A673 (cell line): ENCODE measurements at regions not wholly inside any gene's neighbourhood (a gene's known extent, or its start where the extent isn't known, plus 50 kb on each side); places are given as distances from the start of the nearest gene placed in this dataset.

Experiments
- BruUV-seq: library from RNA; stranded (reverse); fragments of 400-500 nt; replicated peaks from 2 replicates; lab custom pipeline; 2021; lab: Mats Ljungman, UMichigan
- CTCF ChIA-PET: fragments of 300-600 bp; sonication (Branson Sonifier 250); formaldehyde crosslinking; loops from one replicate; lab custom pipeline; 2022; ENCODE audit warnings: antibody characterized with exemption; lab: Charles Lee
- POLR2A ChIA-PET: fragments of 300-600 bp; sonication (Branson Sonifier 250); formaldehyde crosslinking; loops from one replicate; lab custom pipeline; 2022; ENCODE audit warnings: antibody characterized with exemption; ENCODE audit not compliant: low non-redundant PET; lab: Charles Lee
- DNase-seq: peaks from one replicate; pipeline ENCODE4 v3.0.0-alpha.2; 2015; ENCODE audit warnings: low spot score
- H3K27ac ChIP-seq: fragments of 200-600 bp; sonication (generic); 2 replicates; pipeline ENCODE4 v1.5.1; 2016; ENCODE audit warnings: mixed run types, low read depth, mild to moderate bottlenecking, mixed read lengths, antibody characterized with exemption, low read length; ENCODE audit not compliant: poor library complexity, severe bottlenecking
- H3K27me3 ChIP-seq: fragments of 200-600 bp; sonication (generic); replicated peaks from 2 replicates; pipeline ENCODE4 v1.6.1; 2017; ENCODE audit warnings: mixed run types, low read depth, mild to moderate bottlenecking, mixed read lengths, antibody characterized with exemption, low read length; ENCODE audit not compliant: insufficient read depth, poor library complexity
- H3K36me3 ChIP-seq: fragments of 200-600 bp; sonication (generic); 2 replicates; pipeline ENCODE4 v1.6.1; 2016; ENCODE audit warnings: mixed run types, mild to moderate bottlenecking, mixed read lengths, antibody characterized with exemption, low read length; ENCODE audit not compliant: insufficient read depth, poor library complexity, severe bottlenecking
- H3K4me1 ChIP-seq: fragments of 200-600 bp; sonication (generic); 2 replicates; pipeline ENCODE4 v1.6.1; 2017; ENCODE audit warnings: mixed run types, mild to moderate bottlenecking, mixed read lengths, antibody characterized with exemption, low read length; ENCODE audit not compliant: insufficient read depth, poor library complexity, severe bottlenecking
- H3K4me3 ChIP-seq: fragments of 200-600 bp; sonication (generic); 2 replicates; pipeline ENCODE4 v1.5.1; 2016; ENCODE audit warnings: low read depth, mixed run types, mild to moderate bottlenecking, mixed read lengths, low read length; ENCODE audit not compliant: poor library complexity, severe bottlenecking
- H3K9me3 ChIP-seq: fragments of 200-600 bp; sonication (generic); 2 replicates; pipeline ENCODE4 v1.6.1; 2016; ENCODE audit warnings: mixed run types, low read depth, mild to moderate bottlenecking, mixed read lengths, antibody characterized with exemption, low read length; ENCODE audit not compliant: poor library complexity, severe bottlenecking
- EZH2 ChIP-seq: fragments of 200-600 bp; sonication (generic); IDR thresholded peaks from 2 replicates; pipeline ENCODE4 v1.6.1; 2017; ENCODE audit warnings: borderline replicate concordance, low read depth, mild to moderate bottlenecking, mixed read lengths, antibody characterized with exemption, low read length; ENCODE audit not compliant: poor library complexity, severe bottlenecking
- intact Hi-C: fragments of 100-400 bp; cut with micrococcal nuclease; formaldehyde crosslinking; loops from one replicate; pipeline ENCODE4 v1.10.0; 2022; ENCODE audit not compliant: unreplicated experiment
- TF ChIP-seq, protein P1 (sequence below): fragments of 300-800, 200-600 bp; sonication (generic); conservative IDR thresholded peaks from 2 replicates; pipeline ENCODE4 v1.5.1; 2017; ENCODE audit warnings: low read depth, mild to moderate bottlenecking, antibody characterized with exemption, low read length, moderate library complexity, mixed read lengths

DNA sequence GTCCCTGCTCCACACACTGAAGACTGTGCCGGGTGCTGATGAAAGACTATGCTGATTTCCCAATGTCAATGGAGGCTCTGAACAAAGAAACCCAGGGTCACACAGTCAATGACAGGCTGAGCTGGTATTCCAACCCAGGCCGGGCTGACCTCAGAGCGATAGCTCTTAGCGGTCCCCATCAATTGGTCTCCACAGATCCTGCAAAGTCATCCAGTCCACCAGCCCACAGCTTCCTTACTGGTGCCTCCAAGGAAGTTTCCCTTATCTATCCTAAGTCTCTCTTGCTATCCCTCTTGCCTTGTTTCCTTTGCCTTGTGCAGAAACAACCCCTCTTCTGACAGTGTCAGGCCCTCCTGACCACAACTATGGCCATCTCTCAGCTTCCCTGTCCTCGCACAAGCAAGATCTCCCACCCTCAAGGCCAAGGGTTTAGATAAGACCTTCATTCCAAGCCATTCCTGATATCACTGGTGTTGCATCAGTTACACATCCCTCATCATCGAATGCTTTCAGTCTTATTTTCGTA lies 52.7 kb upstream of the KSR1 start:
- Histone ChIP-seq H3K27ac (no peak overlapping the region), H3K4me3 (no peak overlapping the region), H3K27me3 (no peaks in the 10 kb centered on the region), H3K36me3 (no peaks in the 10 kb centered on the region), H3K9me3 (no peaks in the 10 kb centered on the region), H3K4me1 (peaks cover 12% of the 10 kb centered on the region)
- ChIA-PET POLR2A (no interaction called here), CTCF (no interaction called here)
- no TSS peak for BruUV-seq
- TF ChIP-seq EZH2 = no peak
- TF ChIP-seq, protein P1, sequence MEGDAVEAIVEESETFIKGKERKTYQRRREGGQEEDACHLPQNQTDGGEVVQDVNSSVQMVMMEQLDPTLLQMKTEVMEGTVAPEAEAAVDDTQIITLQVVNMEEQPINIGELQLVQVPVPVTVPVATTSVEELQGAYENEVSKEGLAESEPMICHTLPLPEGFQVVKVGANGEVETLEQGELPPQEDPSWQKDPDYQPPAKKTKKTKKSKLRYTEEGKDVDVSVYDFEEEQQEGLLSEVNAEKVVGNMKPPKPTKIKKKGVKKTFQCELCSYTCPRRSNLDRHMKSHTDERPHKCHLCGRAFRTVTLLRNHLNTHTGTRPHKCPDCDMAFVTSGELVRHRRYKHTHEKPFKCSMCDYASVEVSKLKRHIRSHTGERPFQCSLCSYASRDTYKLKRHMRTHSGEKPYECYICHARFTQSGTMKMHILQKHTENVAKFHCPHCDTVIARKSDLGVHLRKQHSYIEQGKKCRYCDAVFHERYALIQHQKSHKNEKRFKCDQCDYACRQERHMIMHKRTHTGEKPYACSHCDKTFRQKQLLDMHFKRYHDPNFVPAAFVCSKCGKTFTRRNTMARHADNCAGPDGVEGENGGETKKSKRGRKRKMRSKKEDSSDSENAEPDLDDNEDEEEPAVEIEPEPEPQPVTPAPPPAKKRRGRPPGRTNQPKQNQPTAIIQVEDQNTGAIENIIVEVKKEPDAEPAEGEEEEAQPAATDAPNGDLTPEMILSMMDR = no peak
- no peak for DNase-seq
- intact Hi-C loops = no loop called here

DNA sequence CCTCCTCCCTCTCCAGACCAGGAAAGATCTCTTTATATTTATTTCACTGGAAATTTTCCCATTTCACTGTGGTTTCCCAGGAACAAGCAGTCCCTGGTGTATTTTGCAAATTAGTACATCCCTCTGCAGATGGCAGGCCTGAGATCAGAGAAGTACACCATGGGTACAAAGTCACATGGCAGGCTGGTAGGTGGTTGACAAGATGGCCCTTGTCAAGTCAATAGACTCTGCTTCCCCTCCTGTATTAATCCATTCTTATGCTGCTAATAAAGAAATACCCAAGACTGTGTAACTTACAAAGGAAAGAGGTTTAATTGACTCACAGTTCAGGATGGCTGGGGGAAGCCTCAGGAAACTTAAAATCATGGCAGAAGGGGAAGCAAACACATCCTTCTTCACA lies 51.6 kb upstream of the KSR1 start:
- CTCF ChIA-PET = no interaction called here
- Histone ChIP-seq H3K4me1 (peaks cover 20% of the 10 kb centered on the region), H3K4me3 (no peak overlapping the region), H3K27ac (no peak overlapping the region), H3K36me3 (no peaks in the 10 kb centered on the region), H3K9me3 (no peaks in the 10 kb centered on the region), H3K27me3 (no peaks in the 10 kb centered on the region)
- intact Hi-C loops = no loop called here
- no TSS peak for BruUV-seq
- DNase-seq = no peak
- POLR2A ChIA-PET = no interaction called here
- TF ChIP-seq, protein P1 = no peak
- TF ChIP-seq EZH2 = no peak
